ENCODE measurements at regions not wholly inside any gene's neighbourhood (a gene's known extent, or its start where the extent isn't known, plus 50 kb on each side); places are given as distances from the start of the nearest gene placed in this dataset.

- no peaks in the 10 kb centered on the region for H4K20me1 ChIP-seq (ENCODE audit: control insufficient read depth, insufficient read depth, low read depth, low read length)
- H3K27me3 ChIP-seq (ENCODE audit: control insufficient read depth, low read length) = no peaks in the 10 kb centered on the region
- H3K9me2 ChIP-seq (replicated peaks; ENCODE audit: control insufficient read depth, low read length) = no peaks in the 10 kb centered on the region
- H3K4me2 ChIP-seq (ENCODE audit: low read length) = no peak overlapping the region
- H3K9me3 ChIP-seq (ENCODE audit: control insufficient read depth, insufficient read depth, low read length) = no peaks in the 10 kb centered on the region; the same call in 1 of the 2 replicates
- TF ChIP-seq EZH2phosphoT487 (IDR thresholded peaks at IDR 0.05; ENCODE audit: borderline replicate concordance, low read length) = no peak
- TF ChIP-seq CTCF (IDR thresholded peaks at IDR 0.05; ENCODE audit: low read depth, low read length, poor library complexity, severe bottlenecking) = no peak
- no peak overlapping the region for H3K4me3 ChIP-seq (ENCODE audit: low read length)
- no peaks in the 10 kb centered on the region for H3F3A ChIP-seq (ENCODE audit: control insufficient read depth, insufficient read depth)
- H3K4me1 ChIP-seq (ENCODE audit: control insufficient read depth, low read length) = no peaks in the 10 kb centered on the region
- no peaks in the 10 kb centered on the region for H3K79me2 ChIP-seq (ENCODE audit: control insufficient read depth, low read length)
- no peak overlapping the region for H3K27ac ChIP-seq (ENCODE audit: low read depth, low read length)
- no peaks in the 10 kb centered on the region for H3K36me3 ChIP-seq (ENCODE audit: control insufficient read depth, low read length)
These were observed 128.0 kb downstream of the ETS2 start for GRCh38 chr21:38933731-38934130.

GRCh38 chr21:38931291-38931690 is 125.6 kb downstream of the ETS2 start:
- peaks cover under 1% of the 10 kb centered on the region; the same call in 1 of the 2 replicates for H3K4me1 ChIP-seq (ENCODE audit: control insufficient read depth, low read length)
- H3K4me3 ChIP-seq (ENCODE audit: low read length) = no peak overlapping the region
- H3K27me3 ChIP-seq (ENCODE audit: control insufficient read depth, low read length) = no peaks in the 10 kb centered on the region
- no peaks in the 10 kb centered on the region for H3K79me2 ChIP-seq (ENCODE audit: control insufficient read depth, low read length)
- H3K36me3 ChIP-seq (ENCODE audit: control insufficient read depth, low read length) = no peaks in the 10 kb centered on the region
- no peak overlapping the region for H3K27ac ChIP-seq (ENCODE audit: low read depth, low read length)
- H4K20me1 ChIP-seq (ENCODE audit: control insufficient read depth, insufficient read depth, low read depth, low read length) = no peaks in the 10 kb centered on the region
- H3K9me2 ChIP-seq (replicated peaks; ENCODE audit: control insufficient read depth, low read length) = no peaks in the 10 kb centered on the region
- no peak for TF ChIP-seq EZH2phosphoT487 (IDR thresholded peaks at IDR 0.05; ENCODE audit: borderline replicate concordance, low read length)
- TF ChIP-seq CTCF (IDR thresholded peaks at IDR 0.05; ENCODE audit: low read depth, low read length, poor library complexity, severe bottlenecking) = no peak
- H3K9me3 ChIP-seq (ENCODE audit: control insufficient read depth, insufficient read depth, low read length) = no peaks in the 10 kb centered on the region; the same call in 1 of the 2 replicates
- H3F3A ChIP-seq (ENCODE audit: control insufficient read depth, insufficient read depth) = no peaks in the 10 kb centered on the region
- H3K4me2 ChIP-seq (ENCODE audit: low read length) = no peak overlapping the region

- H3K4me1 ChIP-seq (ENCODE audit: control insufficient read depth, low read length) = peaks cover 4% of the 10 kb centered on the region; the same call in 1 of the 2 replicates
- no peaks in the 10 kb centered on the region; the same call in 1 of the 2 replicates for H3K9me3 ChIP-seq (ENCODE audit: control insufficient read depth, insufficient read depth, low read length)
- H4K20me1 ChIP-seq (ENCODE audit: control insufficient read depth, insufficient read depth, low read depth, low read length) = no peaks in the 10 kb centered on the region
- no peaks in the 10 kb centered on the region for H3K9me2 ChIP-seq (replicated peaks; ENCODE audit: control insufficient read depth, low read length)
- H3K27ac ChIP-seq (ENCODE audit: low read depth, low read length) = no peak overlapping the region
- H3K79me2 ChIP-seq (ENCODE audit: control insufficient read depth, low read length) = no peaks in the 10 kb centered on the region
- no peak overlapping the region for H3K4me3 ChIP-seq (ENCODE audit: low read length)
- no peaks in the 10 kb centered on the region for H3F3A ChIP-seq (ENCODE audit: control insufficient read depth, insufficient read depth)
- no peak for TF ChIP-seq EZH2phosphoT487 (IDR thresholded peaks at IDR 0.05; ENCODE audit: borderline replicate concordance, low read length)
- no peak for TF ChIP-seq CTCF (IDR thresholded peaks at IDR 0.05; ENCODE audit: low read depth, low read length, poor library complexity, severe bottlenecking)
- H3K4me2 ChIP-seq (ENCODE audit: low read length) = no peak overlapping the region
- no peaks in the 10 kb centered on the region for H3K36me3 ChIP-seq (ENCODE audit: control insufficient read depth, low read length)
- H3K27me3 ChIP-seq (ENCODE audit: control insufficient read depth, low read length) = no peaks in the 10 kb centered on the region
These were observed 125.1 kb downstream of the ETS2 start for GRCh38 chr21:38930853-38931252.
